ENCODE measurements at regions not wholly inside any gene's neighbourhood (a gene's known extent, or its start where the extent isn't known, plus 50 kb on each side); places are given as distances from the start of the nearest gene placed in this dataset.

DNA sequence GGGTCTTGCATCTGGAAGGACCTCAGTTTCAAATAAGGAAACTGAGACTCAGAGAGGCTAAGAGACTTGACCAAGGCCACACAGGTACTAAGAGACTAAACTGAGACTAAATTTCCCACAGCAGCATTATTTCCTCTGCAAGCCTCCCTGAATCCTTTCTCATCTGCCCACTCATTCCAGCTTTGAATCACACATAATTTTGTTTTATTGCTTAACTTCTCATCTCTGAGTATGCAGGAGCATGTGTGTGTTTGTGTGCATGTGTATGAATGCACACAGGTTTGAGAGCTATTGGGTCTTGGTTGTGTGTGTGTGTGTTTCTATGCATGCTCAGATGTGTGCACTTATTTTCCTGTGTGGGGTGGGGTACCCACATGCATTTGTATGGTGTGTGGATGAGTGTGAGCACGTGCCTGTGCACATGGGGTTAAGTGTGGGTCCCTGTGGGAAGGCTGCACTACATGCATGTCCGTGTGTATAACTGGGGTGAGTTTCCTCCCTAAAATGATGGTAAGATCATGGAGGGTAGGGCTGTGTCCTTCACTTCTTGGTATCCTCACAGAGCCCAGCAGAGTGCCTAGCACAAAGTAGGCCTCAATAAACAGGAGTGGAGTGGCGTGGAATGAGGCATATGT lies 74.4 kb upstream of the ZC3H12A start:
- no peak overlapping the region for H3K4me3 ChIP-seq (ENCODE audit: low read length)
- TF ChIP-seq, protein P1, sequence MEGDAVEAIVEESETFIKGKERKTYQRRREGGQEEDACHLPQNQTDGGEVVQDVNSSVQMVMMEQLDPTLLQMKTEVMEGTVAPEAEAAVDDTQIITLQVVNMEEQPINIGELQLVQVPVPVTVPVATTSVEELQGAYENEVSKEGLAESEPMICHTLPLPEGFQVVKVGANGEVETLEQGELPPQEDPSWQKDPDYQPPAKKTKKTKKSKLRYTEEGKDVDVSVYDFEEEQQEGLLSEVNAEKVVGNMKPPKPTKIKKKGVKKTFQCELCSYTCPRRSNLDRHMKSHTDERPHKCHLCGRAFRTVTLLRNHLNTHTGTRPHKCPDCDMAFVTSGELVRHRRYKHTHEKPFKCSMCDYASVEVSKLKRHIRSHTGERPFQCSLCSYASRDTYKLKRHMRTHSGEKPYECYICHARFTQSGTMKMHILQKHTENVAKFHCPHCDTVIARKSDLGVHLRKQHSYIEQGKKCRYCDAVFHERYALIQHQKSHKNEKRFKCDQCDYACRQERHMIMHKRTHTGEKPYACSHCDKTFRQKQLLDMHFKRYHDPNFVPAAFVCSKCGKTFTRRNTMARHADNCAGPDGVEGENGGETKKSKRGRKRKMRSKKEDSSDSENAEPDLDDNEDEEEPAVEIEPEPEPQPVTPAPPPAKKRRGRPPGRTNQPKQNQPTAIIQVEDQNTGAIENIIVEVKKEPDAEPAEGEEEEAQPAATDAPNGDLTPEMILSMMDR (IDR thresholded peaks at IDR 0.05; ENCODE audit: insufficient read depth, low read depth, low read length, missing control alignments): no peak

GRCh38 chr1:37400466-37401225 lies 73.7 kb upstream of the ZC3H12A start:
- TF ChIP-seq, protein P1 (IDR thresholded peaks at IDR 0.05; ENCODE audit: insufficient read depth, low read depth, low read length, missing control alignments): no peak
- no peak overlapping the region for H3K4me3 ChIP-seq (ENCODE audit: low read length)
- DNase-seq (ENCODE audit: low read depth): no peak

More for the DNA sequence above, 74.4 kb upstream of the ZC3H12A start:
- no peak for DNase-seq (ENCODE audit: low read depth)

GRCh38 chr1:37403166-37403565 lies 71.2 kb upstream of the ZC3H12A start:
- no peak for DNase-seq (ENCODE audit: low read depth)
- TF ChIP-seq, protein P1 (IDR thresholded peaks at IDR 0.05; ENCODE audit: insufficient read depth, low read depth, low read length, missing control alignments): no peak
- no peak overlapping the region for H3K4me3 ChIP-seq (ENCODE audit: low read length)

- no peak overlapping the region for H3K4me3 ChIP-seq (ENCODE audit: low read length)
- TF ChIP-seq, protein P1 (IDR thresholded peaks at IDR 0.05; ENCODE audit: insufficient read depth, low read depth, low read length, missing control alignments): no peak
- DNase-seq (ENCODE audit: low read depth): no peak
Observed at GRCh38 chr1:37404711-37405110, 69.7 kb upstream of the ZC3H12A start.

- TF ChIP-seq, protein P1 (IDR thresholded peaks at IDR 0.05; ENCODE audit: insufficient read depth, low read depth, low read length, missing control alignments): no peak
- H3K4me3 ChIP-seq (ENCODE audit: low read length): no peak overlapping the region
- DNase-seq (ENCODE audit: low read depth): no peak
Observed at GRCh38 chr1:37410105-37410504, 64.3 kb upstream of the ZC3H12A start.

DNA sequence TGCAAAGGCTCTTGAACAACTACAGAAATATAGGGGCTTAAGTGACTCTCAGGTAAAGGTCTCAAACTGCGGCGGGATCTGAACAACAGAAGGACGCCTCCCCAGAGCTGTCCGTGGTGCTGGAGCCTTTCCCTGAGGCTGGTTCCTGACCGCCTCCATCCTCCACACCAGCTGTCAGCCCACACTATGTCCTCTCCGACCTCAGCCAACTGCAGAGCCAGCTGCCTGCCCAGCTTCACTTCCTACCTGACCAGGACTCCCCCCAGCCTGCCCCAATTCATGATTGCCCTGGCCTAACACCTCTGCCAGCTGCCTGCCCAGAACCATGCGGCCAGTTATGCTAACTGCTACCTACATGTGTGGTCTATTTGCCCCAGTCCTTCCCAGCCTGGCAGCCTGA lies 63.6 kb upstream of the ZC3H12A start:
- TF ChIP-seq, protein P1 (IDR thresholded peaks at IDR 0.05; ENCODE audit: insufficient read depth, low read depth, low read length, missing control alignments): no peak
- H3K4me3 ChIP-seq (ENCODE audit: low read length): no peak overlapping the region
- DNase-seq (ENCODE audit: low read depth): peak; percentile 49
